Upper lobe of left lung (tissue), 6 donors: ENCODE measurements at regions not wholly inside any gene's neighbourhood (a gene's known extent, or its start where the extent isn't known, plus 50 kb on each side); places are given as distances from the start of the nearest gene placed in this dataset.

Experiments used
- ATAC-seq, 2 donors: fragments of 200-7000 bp; cut with Tn5 transposase; one replicate each; pipeline ENCODE4 v1.9.1; 2022; ENCODE audit warnings: mild to moderate bottlenecking in 2 of 2, moderate library complexity in 2 of 2; ENCODE audit not compliant: low FRiP score in 2 of 2
- DNase-seq, 2 donors: peaks; one replicate each; pipeline ENCODE4 v3.0.0-alpha.2; 2019 to 2020
- H3K27ac ChIP-seq, 4 donors: fragments of 200-600 bp; sonication (generic); one replicate each; pipeline ENCODE4 v1.5.1; 2016 to 2019
- H3K27me3 ChIP-seq, 4 donors: fragments of 200-600 bp; sonication (generic); one replicate each; pipeline ENCODE4 v1.5.1; 2017 to 2019
- H3K36me3 ChIP-seq, 4 donors: fragments of 200-600 bp; sonication (generic); one replicate each; pipeline ENCODE4 v1.5.1; 2016 to 2019
- H3K4me1 ChIP-seq, 4 donors: fragments of 200-600 bp; sonication (generic); one replicate each; pipeline ENCODE4 v1.5.1; 2018 to 2019
- H3K4me3 ChIP-seq, 4 donors: fragments of 200-600 bp; sonication (generic); one replicate each; pipeline ENCODE4 v1.5.1; 2017 to 2019; ENCODE audit warnings: mild to moderate bottlenecking in 2 of 4, moderate library complexity in 1 of 4
- H3K9me3 ChIP-seq, 4 donors: fragments of 200-600 bp; sonication (generic); one replicate each; pipeline ENCODE4 v1.5.1; 2018 to 2019
- EP300 ChIP-seq, 4 donors: sonication (generic); formaldehyde crosslinking; IDR thresholded peaks; one replicate each; pipeline ENCODE4 v1.5.1; 2017; ENCODE audit warnings: antibody characterized with exemption in 4 of 4, control low read depth in 2 of 4
- POLR2A ChIP-seq, 4 donors: fragments of 450-650 bp; IDR thresholded peaks; one replicate each; pipeline ENCODE4 v1.5.1; 2016 to 2017; ENCODE audit warnings: antibody characterized with exemption in 4 of 4, mild to moderate bottlenecking in 2 of 4
- POLR2AphosphoS5 ChIP-seq, 2 donors: sonication (generic); formaldehyde crosslinking; IDR thresholded peaks; one replicate each; pipeline ENCODE4 v1.5.1; 2017; ENCODE audit warnings: antibody characterized with exemption in 2 of 2
- WGBS, 2 donors: methylation state at CpG; one replicate each; pipeline ENCODE4 v1.1.5; 2017 to 2018; 5-methylcytosine and 5-hydroxymethylcytosine counted together
- TF ChIP-seq, protein P1 (sequence below), 6 experiments: fragments of 450-650 bp in 4 of 6; fragments of 200-600 bp in 2 of 6; sonication (generic) in 2 of 6; IDR thresholded peaks; one replicate each; pipeline ENCODE4 v1.5.1; 2016 to 2019; ENCODE audit warnings: antibody characterized with exemption in 6 of 6
- donor health status: DM: no; HTN: no; CAD: no; lungs with moderate emphysema.
- donor health status: DM: no; HTN: yes; CAD: no; lungs with severe emphysema.

DNA sequence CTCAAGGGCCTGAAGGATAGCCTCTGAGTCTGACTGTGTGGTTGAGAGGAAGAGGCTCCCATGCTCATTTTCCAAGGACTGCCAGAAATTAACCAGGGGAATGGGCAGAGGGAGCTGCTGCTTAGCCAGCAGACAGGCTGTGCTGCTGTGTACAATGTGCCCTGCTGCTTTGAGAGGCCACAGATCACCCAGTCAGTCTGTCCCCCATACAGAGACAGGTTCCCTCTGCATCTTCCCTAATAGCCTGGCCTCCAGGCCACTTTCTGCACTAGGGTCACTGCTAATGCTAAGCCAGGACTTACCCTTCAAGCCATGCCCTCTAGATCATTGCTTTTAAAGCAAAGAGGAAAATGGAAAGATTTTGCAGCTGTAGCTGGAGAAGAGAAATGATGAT is 341.1 kb downstream of the CYRIA start:
- ATAC-seq (no peak), DNase-seq (no peak)
- Histone ChIP-seq H3K27ac (no peak overlapping the region), H3K36me3 (no peaks in the 10 kb centered on the region), H3K4me1 (no peaks in the 10 kb centered on the region), H3K9me3 (no peaks in the 10 kb centered on the region), H3K4me3 (no peak overlapping the region), H3K27me3 (no peaks in the 10 kb centered on the region)
- TF ChIP-seq EP300 (IDR thresholded peaks at IDR 0.05) (no peak), POLR2AphosphoS5 (IDR thresholded peaks at IDR 0.05) (no peak), POLR2A (IDR thresholded peaks at IDR 0.05) (no peak)
- TF ChIP-seq, protein P1, sequence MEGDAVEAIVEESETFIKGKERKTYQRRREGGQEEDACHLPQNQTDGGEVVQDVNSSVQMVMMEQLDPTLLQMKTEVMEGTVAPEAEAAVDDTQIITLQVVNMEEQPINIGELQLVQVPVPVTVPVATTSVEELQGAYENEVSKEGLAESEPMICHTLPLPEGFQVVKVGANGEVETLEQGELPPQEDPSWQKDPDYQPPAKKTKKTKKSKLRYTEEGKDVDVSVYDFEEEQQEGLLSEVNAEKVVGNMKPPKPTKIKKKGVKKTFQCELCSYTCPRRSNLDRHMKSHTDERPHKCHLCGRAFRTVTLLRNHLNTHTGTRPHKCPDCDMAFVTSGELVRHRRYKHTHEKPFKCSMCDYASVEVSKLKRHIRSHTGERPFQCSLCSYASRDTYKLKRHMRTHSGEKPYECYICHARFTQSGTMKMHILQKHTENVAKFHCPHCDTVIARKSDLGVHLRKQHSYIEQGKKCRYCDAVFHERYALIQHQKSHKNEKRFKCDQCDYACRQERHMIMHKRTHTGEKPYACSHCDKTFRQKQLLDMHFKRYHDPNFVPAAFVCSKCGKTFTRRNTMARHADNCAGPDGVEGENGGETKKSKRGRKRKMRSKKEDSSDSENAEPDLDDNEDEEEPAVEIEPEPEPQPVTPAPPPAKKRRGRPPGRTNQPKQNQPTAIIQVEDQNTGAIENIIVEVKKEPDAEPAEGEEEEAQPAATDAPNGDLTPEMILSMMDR (IDR thresholded peaks at IDR 0.05): no peak

DNA sequence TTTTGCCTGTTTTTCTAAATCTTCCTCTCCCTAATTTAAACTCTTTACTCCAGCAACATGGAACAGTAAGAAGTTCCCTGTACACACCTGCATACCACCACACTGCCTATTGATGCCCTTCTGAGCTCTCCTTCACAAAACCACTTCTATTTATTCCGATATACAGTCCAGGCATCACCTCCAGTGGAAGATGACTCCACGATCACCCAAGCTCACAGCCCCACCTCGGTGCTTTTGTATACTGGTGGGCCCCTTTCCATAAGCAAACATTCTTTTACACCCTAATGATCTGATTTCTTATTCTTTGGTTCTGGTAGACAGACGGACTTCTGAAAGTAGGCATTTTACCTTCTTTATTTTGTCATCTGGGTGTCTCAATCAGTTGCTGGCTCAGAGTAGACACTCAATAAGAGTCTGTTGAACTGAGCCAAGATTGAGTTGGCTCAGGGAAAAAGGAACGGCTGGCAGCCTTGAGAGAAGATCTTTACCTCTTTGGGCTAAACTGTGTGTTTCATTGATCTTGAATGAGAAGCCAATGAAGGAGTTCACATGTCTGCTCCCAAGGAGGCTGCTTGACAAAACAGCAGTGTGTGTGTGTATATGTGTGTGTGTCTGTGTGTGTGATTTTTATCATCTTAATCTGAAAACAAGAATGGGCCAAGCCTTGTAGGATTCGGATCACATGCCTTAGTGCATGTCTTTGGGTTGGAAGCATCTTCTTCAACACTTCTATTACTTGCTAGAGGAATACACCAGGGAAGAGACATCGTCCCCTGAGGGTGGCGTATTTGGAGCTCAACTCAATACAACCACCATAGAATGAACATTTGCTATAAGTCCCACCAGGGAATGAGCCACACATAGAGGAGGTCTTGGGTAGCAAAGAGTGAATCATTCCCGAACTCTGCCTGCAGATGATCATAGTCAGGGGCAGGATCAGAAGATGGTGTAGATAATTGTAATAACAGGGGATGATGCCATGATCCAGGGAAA is 341.8 kb downstream of the CYRIA start:
- 85% methylated on average over 9 of the region's 9 CpGs for WGBS, 2 donors
- Histone ChIP-seq H3K4me1 (no peaks in the 10 kb centered on the region), H3K27me3 (no peaks in the 10 kb centered on the region), H3K9me3 (no peaks in the 10 kb centered on the region), H3K36me3 (no peaks in the 10 kb centered on the region), H3K4me3 (no peak overlapping the region), H3K27ac (no peak overlapping the region)
- ATAC-seq (no peak), DNase-seq (no peak)
- TF ChIP-seq, protein P1 (IDR thresholded peaks at IDR 0.05): no peak
- TF ChIP-seq EP300 (IDR thresholded peaks at IDR 0.05): no peak
- no peak for TF ChIP-seq POLR2AphosphoS5 (IDR thresholded peaks at IDR 0.05)
- no peak for TF ChIP-seq POLR2A (IDR thresholded peaks at IDR 0.05)

DNA sequence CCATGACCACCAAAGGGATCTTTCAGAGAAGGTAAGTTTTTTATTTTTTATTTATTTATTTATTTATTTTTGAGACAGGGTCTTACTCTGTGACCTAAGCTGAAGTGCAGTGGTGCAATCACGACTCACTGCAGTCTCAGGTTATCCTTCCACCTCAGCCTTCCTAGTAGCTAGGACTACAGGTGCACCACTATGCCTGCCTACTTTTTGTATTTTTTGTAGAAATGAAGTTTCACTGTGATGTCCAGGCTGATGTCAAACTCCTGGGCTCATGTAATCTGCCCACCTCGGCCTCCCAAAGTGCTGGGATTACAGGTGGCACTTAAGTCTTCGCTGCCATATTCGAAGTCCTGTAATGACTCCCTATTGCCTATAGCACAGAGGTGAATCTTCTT is 342.5 kb downstream of the CYRIA start:
- no peaks in the 10 kb centered on the region for H3K27me3 ChIP-seq
- H3K27ac ChIP-seq: no peak overlapping the region
- H3K4me1 ChIP-seq: no peaks in the 10 kb centered on the region
- H3K4me3 ChIP-seq: no peak overlapping the region
- WGBS, 2 donors: 89 to 93% methylated on average over 4 of the region's 4 CpGs
- no peaks in the 10 kb centered on the region for H3K36me3 ChIP-seq
- DNase-seq (no peak), ATAC-seq (no peak)
- TF ChIP-seq POLR2AphosphoS5 (IDR thresholded peaks at IDR 0.05) (no peak), EP300 (IDR thresholded peaks at IDR 0.05) (no peak), POLR2A (IDR thresholded peaks at IDR 0.05) (no peak)
- TF ChIP-seq, protein P1 (IDR thresholded peaks at IDR 0.05): no peak
- no peaks in the 10 kb centered on the region for H3K9me3 ChIP-seq

DNA sequence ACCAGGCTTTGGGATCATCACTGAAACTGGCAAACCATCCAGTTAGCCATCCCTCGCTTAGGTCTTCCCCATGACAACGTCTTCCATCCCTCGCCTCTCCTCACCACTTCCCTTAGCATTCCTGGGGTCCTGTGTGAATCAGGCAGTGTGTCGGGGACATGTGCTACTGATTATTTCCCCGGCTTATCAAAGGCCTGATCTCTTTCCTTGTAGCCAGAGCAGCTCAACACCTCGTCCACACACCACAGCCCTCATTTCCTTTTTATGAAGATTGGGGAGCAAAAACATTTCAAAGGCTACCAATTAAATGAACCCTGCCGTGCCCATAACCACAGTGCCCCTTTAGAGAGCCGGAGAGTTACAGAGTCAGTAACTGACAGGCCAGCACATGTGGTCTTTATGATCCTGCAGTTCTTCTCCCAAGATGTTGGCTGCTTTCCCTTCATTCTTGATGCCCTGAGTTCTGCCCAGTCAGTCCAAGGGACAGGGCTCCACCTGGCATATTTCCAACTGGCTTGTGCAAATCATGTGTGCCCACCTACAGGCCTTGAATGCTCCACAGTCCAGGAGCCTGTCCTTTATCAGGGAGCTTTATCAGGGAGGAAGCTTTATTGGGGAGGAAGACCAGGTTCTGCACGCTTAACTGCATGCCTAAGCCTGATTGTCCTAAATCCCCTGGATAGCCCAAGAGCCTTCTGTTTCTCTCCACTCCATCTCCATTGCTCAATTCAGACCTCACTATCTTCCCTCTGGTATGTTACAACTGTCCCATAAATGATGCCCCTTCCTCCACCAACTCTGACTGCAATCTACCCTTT is 343.1 kb downstream of the CYRIA start:
- DNase-seq (no peak), ATAC-seq (no peak)
- Histone ChIP-seq H3K36me3 (no peaks in the 10 kb centered on the region), H3K27me3 (no peaks in the 10 kb centered on the region), H3K4me3 (no peak overlapping the region), H3K27ac (no peak overlapping the region), H3K4me1 (no peaks in the 10 kb centered on the region), H3K9me3 (no peaks in the 10 kb centered on the region)
- TF ChIP-seq POLR2A (IDR thresholded peaks at IDR 0.05): no peak
- no peak for TF ChIP-seq POLR2AphosphoS5 (IDR thresholded peaks at IDR 0.05)
- TF ChIP-seq, protein P1 (IDR thresholded peaks at IDR 0.05): no peak
- TF ChIP-seq EP300 (IDR thresholded peaks at IDR 0.05): no peak
- WGBS, 2 donors: 77% methylated on average over 9 of the region's 9 CpGs
